Neuronal stem cell (in vitro differentiated cells): ENCODE measurements at regions not wholly inside any gene's neighbourhood (a gene's known extent, or its start where the extent isn't known, plus 50 kb on each side); places are given as distances from the start of the nearest gene placed in this dataset.
A peak's percentile ranks its signal among the peaks of the same experiment; 100 is the strongest.

Experiments used
- DNase-seq: peaks from one replicate; pipeline ENCODE4 v3.0.0-alpha.2; 2013; ENCODE audit warnings: low spot score
- H2AFZ ChIP-seq: one replicate; pipeline ENCODE4 v1.6.1; 2013; ENCODE audit warnings: mild to moderate bottlenecking, low read length, inconsistent platforms
- H2AK5ac ChIP-seq: 2 replicates; pipeline ENCODE4 v1.6.1; 2013; ENCODE audit warnings: low read depth, mild to moderate bottlenecking, inconsistent platforms, low read length, moderate library complexity, mixed read lengths
- H2BK120ac ChIP-seq: 2 replicates; pipeline ENCODE4 v1.6.1; 2013; ENCODE audit warnings: low read depth, mild to moderate bottlenecking, inconsistent platforms, low read length, moderate library complexity, mixed read lengths
- H2BK12ac ChIP-seq: one replicate; pipeline ENCODE4 v1.6.1; 2013; ENCODE audit warnings: low read length, inconsistent platforms
- H2BK15ac ChIP-seq: 2 replicates; pipeline ENCODE4 v1.6.1; 2013; ENCODE audit warnings: mild to moderate bottlenecking, low read length, inconsistent platforms, mixed read lengths
- H2BK5ac ChIP-seq: one replicate; pipeline ENCODE4 v1.6.1; 2013; ENCODE audit warnings: inconsistent platforms, mild to moderate bottlenecking, low read length, moderate library complexity
- H3K14ac ChIP-seq: one replicate; pipeline ENCODE4 v1.6.1; 2013; ENCODE audit warnings: low read length, inconsistent platforms
- H3K18ac ChIP-seq: 2 replicates; pipeline ENCODE4 v1.6.1; 2013; ENCODE audit warnings: low read length, inconsistent platforms
- H3K23ac ChIP-seq: 2 replicates; pipeline ENCODE4 v1.6.1; 2013; ENCODE audit warnings: low read depth, mild to moderate bottlenecking, mixed read lengths, low read length, inconsistent platforms; ENCODE audit not compliant: poor library complexity
- H3K27ac ChIP-seq: replicated peaks from 3 replicates; pipeline ENCODE4 v1.5.1; 2013; ENCODE audit warnings: low read length, inconsistent platforms
- H3K27me3 ChIP-seq, 3 experiments: 2 replicates each; pipeline ENCODE4 v1.6.1; 2013; ENCODE audit warnings: low read length in 3 of 3, mild to moderate bottlenecking in 2 of 3, inconsistent platforms in 1 of 3, low read depth in 1 of 3, mixed read lengths in 1 of 3, moderate library complexity in 1 of 3; ENCODE audit not compliant: control insufficient read depth in 3 of 3, insufficient read depth in 3 of 3
- H3K36me3 ChIP-seq, 2 donors: replicated peaks in 1 of 2; 2 replicates each; pipeline ENCODE4 v1.6.1; 2013; ENCODE audit warnings: low read length in 2 of 2; ENCODE audit not compliant: control insufficient read depth in 2 of 2, insufficient read depth in 2 of 2
- H3K4ac ChIP-seq: 2 replicates; pipeline ENCODE4 v1.6.1; 2013; ENCODE audit warnings: inconsistent platforms, mild to moderate bottlenecking, low read length, moderate library complexity
- H3K4me1 ChIP-seq, 2 donors: 1 replicate in 1 of 2; 2 replicates in 1 of 2; pipeline ENCODE4 v1.6.1; 2013; ENCODE audit warnings: low read length in 2 of 2, low read depth in 1 of 2; ENCODE audit not compliant: control insufficient read depth in 2 of 2, insufficient read depth in 1 of 2
- H3K4me2 ChIP-seq: one replicate; pipeline ENCODE4 v1.6.1; 2013; ENCODE audit warnings: mild to moderate bottlenecking, low read length, inconsistent platforms; ENCODE audit not compliant: insufficient read depth, poor library complexity, severe bottlenecking
- H3K4me3 ChIP-seq, 2 donors: 2 replicates each; pipeline ENCODE4 v1.5.1; 2013; ENCODE audit warnings: low read length in 2 of 2, mild to moderate bottlenecking in 2 of 2, inconsistent platforms in 1 of 2, moderate library complexity in 1 of 2
- H3K79me1 ChIP-seq: one replicate; pipeline ENCODE4 v1.6.1; 2013; ENCODE audit warnings: low read depth, mild to moderate bottlenecking, inconsistent platforms, low read length, moderate library complexity
- H3K9ac ChIP-seq: one replicate; pipeline ENCODE4 v1.6.1; 2013; ENCODE audit warnings: mild to moderate bottlenecking, low read depth, low read length, inconsistent platforms; ENCODE audit not compliant: poor library complexity
- H3K9me3 ChIP-seq, 2 donors: replicated peaks in 1 of 2; 2 replicates each; pipeline versions ENCODE3 to v1.6.1; 2013; ENCODE audit warnings: low read length in 2 of 2, mild to moderate bottlenecking in 2 of 2, inconsistent platforms in 1 of 2, low read depth in 1 of 2, mixed read lengths in 1 of 2, moderate library complexity in 1 of 2; ENCODE audit not compliant: control insufficient read depth in 2 of 2, insufficient read depth in 1 of 2
- H4K8ac ChIP-seq: one replicate; pipeline ENCODE4 v1.6.1; 2013; ENCODE audit warnings: low read depth, mild to moderate bottlenecking, inconsistent platforms, low read length, moderate library complexity
- H4K91ac ChIP-seq: one replicate; pipeline ENCODE4 v1.6.1; 2013; ENCODE audit warnings: low read length, low read depth, mild to moderate bottlenecking, inconsistent platforms; ENCODE audit not compliant: poor library complexity
- WGBS, 2 donors: extraction: QIAGEN DNeasy Blood & Tissue Kit; methylation state at CpG; one replicate each; pipeline ENCODE4 v1.1.7; 2013; ENCODE audit warnings: missing lambda C conversion rate in 2 of 2, mixed read lengths in 1 of 2; ENCODE audit not compliant: insufficient read length in 2 of 2, insufficient replicate concordance in 1 of 2; ENCODE audit errors: extremely low coverage in 2 of 2; 5-methylcytosine and 5-hydroxymethylcytosine counted together

DNA sequence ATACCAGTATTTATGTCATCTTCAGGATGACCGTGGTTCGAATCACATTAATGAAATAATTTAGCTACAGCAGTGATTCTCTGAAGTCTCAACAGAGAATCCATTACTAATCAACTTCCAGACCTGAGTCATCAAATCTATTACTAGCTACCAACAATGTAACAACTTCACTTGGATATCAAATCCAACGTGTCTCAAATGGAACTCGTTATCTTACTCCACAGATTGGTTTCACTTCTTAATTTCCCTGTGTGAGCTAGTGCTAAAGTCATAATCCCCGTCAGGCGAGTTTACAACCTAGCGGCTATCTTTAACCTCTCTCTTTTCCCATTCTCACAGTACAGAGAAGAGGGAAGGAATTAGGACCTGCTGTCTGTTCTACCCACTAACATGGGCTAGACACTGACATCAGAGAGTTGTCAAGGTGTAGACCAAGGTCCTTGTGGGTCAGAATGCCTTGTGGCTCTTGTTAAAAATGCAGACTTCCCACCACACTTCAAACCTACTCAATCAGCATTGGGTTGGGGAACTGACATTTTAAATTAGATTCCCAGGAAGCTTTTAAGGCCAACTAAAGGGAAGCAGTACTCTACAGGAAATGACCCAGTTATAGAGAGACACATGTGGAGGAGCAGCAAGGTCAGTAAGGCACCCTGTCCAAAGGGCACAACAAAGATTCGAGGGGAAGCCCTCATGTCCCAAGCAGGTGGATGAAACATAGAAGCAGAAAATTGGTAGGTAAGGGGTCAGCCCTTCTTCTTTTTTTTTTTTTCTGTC is 57.3 kb upstream of the GSAP start:
- no CpG with 5 or more reads among the region's 8 CpGs for WGBS, 2 donors
- H2BK5ac ChIP-seq: no peak overlapping the region

DNA sequence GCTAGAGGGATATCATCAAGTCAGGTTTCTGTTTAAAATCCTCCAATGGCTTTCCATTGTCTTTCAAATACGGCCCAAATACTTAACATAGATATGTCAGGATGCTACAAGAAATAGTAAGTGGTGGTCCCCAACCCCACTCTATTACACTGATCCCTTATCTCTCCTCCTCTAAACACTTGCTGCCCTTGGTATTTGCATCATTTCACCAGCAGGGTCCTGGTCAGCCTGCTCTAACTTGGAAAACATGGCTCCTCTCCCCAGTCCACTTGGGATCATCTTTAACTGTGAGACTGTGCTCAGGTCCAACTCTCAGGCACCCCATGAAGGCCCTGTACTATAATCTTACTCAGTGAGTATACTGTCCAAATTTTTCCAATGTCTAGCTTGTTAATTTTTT is 53.8 kb upstream of the GSAP start:
- H2BK15ac ChIP-seq: no peak overlapping the region

More for the DNA sequence above, 57.3 kb upstream of the GSAP start:
- no peak overlapping the region for H2BK12ac ChIP-seq
- no peaks in the 10 kb centered on the region for H3K9me3 ChIP-seq
- no peak overlapping the region for H2AK5ac ChIP-seq
- no peak overlapping the region for H4K8ac ChIP-seq
- no peak for DNase-seq
- no peaks in the 10 kb centered on the region for H3K27me3 ChIP-seq
- H2AFZ ChIP-seq: peak overlapping the region; percentile 3
- H3K23ac ChIP-seq: no peak overlapping the region
- H3K4me3 ChIP-seq: no peak overlapping the region
- no peak overlapping the region for H3K14ac ChIP-seq
- no peaks in the 10 kb centered on the region for H3K36me3 ChIP-seq
- no peak overlapping the region for H3K18ac ChIP-seq
- H3K9ac ChIP-seq: no peak overlapping the region
- H3K27ac ChIP-seq: no peak overlapping the region
- no peak overlapping the region for H4K91ac ChIP-seq
- H2BK15ac ChIP-seq: no peak overlapping the region
- no peak overlapping the region for H3K4me2 ChIP-seq
- H3K79me1 ChIP-seq: no peaks in the 10 kb centered on the region
- H3K4me1 ChIP-seq: no peaks in the 10 kb centered on the region
- H2BK120ac ChIP-seq: no peak overlapping the region
- no peak overlapping the region for H3K4ac ChIP-seq

DNA sequence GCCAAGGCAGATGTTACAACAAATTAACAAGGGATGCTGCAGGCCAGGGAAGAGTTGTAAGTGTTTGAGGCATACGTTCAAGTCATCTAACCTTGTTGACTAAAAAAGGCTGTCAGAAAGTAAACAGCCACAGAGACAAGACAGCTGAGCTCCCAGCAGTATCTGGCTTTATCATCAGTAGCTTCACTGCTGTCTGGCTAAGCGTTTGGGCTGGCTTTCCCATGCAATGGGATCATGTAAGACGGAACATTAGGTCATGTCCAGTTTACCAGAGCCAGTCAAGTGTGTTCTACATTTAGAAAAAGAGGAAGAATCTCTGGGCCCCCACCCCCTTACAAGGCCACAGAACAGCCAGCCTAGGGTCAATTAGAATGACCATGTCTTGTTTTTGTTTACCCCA is 51.3 kb upstream of the GSAP start:
- Histone ChIP-seq H3K4ac (no peak overlapping the region), H3K9ac (no peak overlapping the region), H2AFZ (no peak overlapping the region), H3K27ac (no peak overlapping the region), H3K4me1 (no peaks in the 10 kb centered on the region), H3K27me3 (no peaks in the 10 kb centered on the region), H2BK120ac (no peak overlapping the region), H3K4me3 (no peak overlapping the region), H3K36me3 (no peaks in the 10 kb centered on the region), H2BK5ac (no peak overlapping the region), H3K9me3 (no peaks in the 10 kb centered on the region), H2BK15ac (no peak overlapping the region), H3K79me1 (no peaks in the 10 kb centered on the region), H3K14ac (no peak overlapping the region), H2AK5ac (no peak overlapping the region), H3K18ac (no peak overlapping the region), H2BK12ac (no peak overlapping the region), H3K4me2 (no peak overlapping the region), H4K8ac (peak overlapping the region; percentile 30), H3K23ac (no peak overlapping the region), H4K91ac (no peak overlapping the region)
- no CpG with 5 or more reads among the region's 3 CpGs for whole genome bisulfite sequencing, 2 donors
- no peak for DNase-seq

More for the DNA sequence above, 53.8 kb upstream of the GSAP start:
- Histone ChIP-seq H4K91ac (no peak overlapping the region), H2BK120ac (no peak overlapping the region), H2AK5ac (no peak overlapping the region), H3K27me3 (no peaks in the 10 kb centered on the region), H3K23ac (no peak overlapping the region), H3K14ac (no peak overlapping the region), H3K9ac (no peak overlapping the region), H3K9me3 (no peaks in the 10 kb centered on the region), H4K8ac (no peak overlapping the region), H3K36me3 (no peaks in the 10 kb centered on the region), H3K4me3 (no peak overlapping the region), H3K4me2 (no peak overlapping the region), H2BK12ac (no peak overlapping the region), H3K4me1 (no peaks in the 10 kb centered on the region), H3K27ac (no peak overlapping the region), H2BK5ac (no peak overlapping the region), H3K79me1 (no peaks in the 10 kb centered on the region), H3K4ac (no peak overlapping the region), H2AFZ (no peak overlapping the region), H3K18ac (no peak overlapping the region)
- DNase-seq: no peak
- no CpG with 5 or more reads among the region's 1 CpG for WGBS, 2 donors

DNA sequence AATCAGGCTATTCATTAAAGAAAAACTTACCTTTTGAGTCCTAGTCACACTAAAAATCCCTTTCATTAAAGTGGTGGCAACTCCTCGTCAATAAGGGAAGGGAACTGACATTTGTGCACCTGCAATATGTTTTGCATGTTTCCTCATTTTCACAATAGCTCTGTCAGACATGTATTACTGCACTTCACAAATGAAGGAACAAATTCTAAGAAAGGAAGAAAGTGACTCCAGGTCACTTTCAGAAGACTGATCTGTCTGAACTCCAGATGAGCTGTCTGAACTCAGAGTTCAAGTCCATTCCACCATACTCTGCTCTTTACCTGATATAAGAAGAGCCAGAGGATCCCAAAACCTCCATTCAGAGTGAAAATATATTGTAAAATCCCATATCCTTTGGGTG is 50.3 kb upstream of the GSAP start:
- no peak overlapping the region for H2BK15ac ChIP-seq
- no peak overlapping the region for H2BK120ac ChIP-seq
- no peak overlapping the region for H3K4me2 ChIP-seq
- no peak overlapping the region for H2BK5ac ChIP-seq
- no peak overlapping the region for H3K27ac ChIP-seq
- no peaks in the 10 kb centered on the region for H3K9me3 ChIP-seq
- no peaks in the 10 kb centered on the region for H3K27me3 ChIP-seq
- peaks cover 0 to 2% of the 10 kb centered on the region in 2 donors for H3K4me1 ChIP-seq
- no peak overlapping the region for H3K4me3 ChIP-seq
- no CpG with 5 or more reads among the region's 1 CpG for WGBS, 2 donors
- H3K14ac ChIP-seq: no peak overlapping the region
- no peak overlapping the region for H2BK12ac ChIP-seq
- no peak overlapping the region for H3K4ac ChIP-seq
- H4K8ac ChIP-seq: no peak overlapping the region
- no peak overlapping the region for H2AFZ ChIP-seq
- no peak for DNase-seq
- no peak overlapping the region for H3K23ac ChIP-seq
- H3K18ac ChIP-seq: no peak overlapping the region
- H2AK5ac ChIP-seq: no peak overlapping the region
- no peak overlapping the region for H4K91ac ChIP-seq
- H3K36me3 ChIP-seq: no peaks in the 10 kb centered on the region
- no peak overlapping the region for H3K9ac ChIP-seq
- H3K79me1 ChIP-seq: no peaks in the 10 kb centered on the region
